ENCODE measurements at regions not wholly inside any gene's neighbourhood (a gene's known extent, or its start where the extent isn't known, plus 50 kb on each side); places are given as distances from the start of the nearest gene placed in this dataset.

DNA sequence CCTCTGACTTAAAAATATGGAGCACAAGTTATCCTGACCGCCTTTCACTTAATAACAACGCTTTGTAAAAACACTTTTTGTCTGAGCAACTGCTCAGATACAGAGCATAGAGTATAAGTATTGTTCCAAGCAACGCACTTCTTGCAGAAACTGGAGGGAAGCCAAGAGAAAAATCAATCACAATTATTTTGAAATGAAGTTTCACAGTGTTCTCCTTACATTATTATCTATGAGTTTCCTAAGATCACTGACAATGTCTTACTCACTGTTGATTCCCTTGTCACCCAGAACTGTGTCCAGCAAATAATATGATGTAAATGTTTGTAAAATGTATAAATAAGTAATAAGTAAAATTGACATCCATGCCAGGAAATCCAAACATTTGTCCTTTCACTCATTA is 184.6 kb upstream of the GPR149 start:
- Histone ChIP-seq H3K4ac (ENCODE audit: low read length) (no peak overlapping the region), H3K14ac (ENCODE audit: low read length) (no peak overlapping the region), H2BK12ac (ENCODE audit: low read length) (no peak overlapping the region), H2BK120ac (ENCODE audit: low read depth, low read length) (no peak overlapping the region), H3K27me3 (ENCODE audit: control insufficient read depth in 3 of 3, insufficient read depth in 3 of 3, low read depth in 1 of 3, low read length in 3 of 3) (no peaks in the 10 kb centered on the region), H2AFZ (ENCODE audit: low read length) (no peak overlapping the region), H3K4me3 (ENCODE audit: low read length in 2 of 2) (no peak overlapping the region), H3K23ac (ENCODE audit: low read depth, low read length, poor library complexity) (no peak overlapping the region), H3K79me1 (ENCODE audit: low read depth, low read length) (no peaks in the 10 kb centered on the region), H2AK5ac (ENCODE audit: low read depth, low read length) (no peak overlapping the region), H3K9me3 (replicated peaks in 1 of 2; ENCODE audit: control insufficient read depth in 2 of 2, insufficient read depth in 1 of 2, low read depth in 1 of 2, low read length in 2 of 2) (no peaks in the 10 kb centered on the region), H3K36me3 (replicated peaks in 1 of 2; ENCODE audit: control insufficient read depth in 2 of 2, insufficient read depth in 2 of 2, low read length in 2 of 2) (no peaks in the 10 kb centered on the region), H3K27ac (replicated peaks; ENCODE audit: low read length) (no peak overlapping the region), H4K91ac (ENCODE audit: low read depth, low read length, poor library complexity) (no peak overlapping the region), H3K4me1 (ENCODE audit: control insufficient read depth in 2 of 2, insufficient read depth in 1 of 2, low read depth in 1 of 2, low read length in 2 of 2) (no peaks in the 10 kb centered on the region), H3K9ac (ENCODE audit: low read depth, low read length, poor library complexity) (no peak overlapping the region), H4K8ac (ENCODE audit: low read depth, low read length) (no peak overlapping the region), H2BK15ac (ENCODE audit: low read length) (no peak overlapping the region), H2BK5ac (ENCODE audit: low read length) (no peak overlapping the region), H3K18ac (ENCODE audit: low read length) (no peak overlapping the region), H3K4me2 (ENCODE audit: insufficient read depth, low read length, poor library complexity, severe bottlenecking) (no peak overlapping the region)
- WGBS, 2 donors (ENCODE audit: extremely low coverage in 2 of 2, insufficient read length in 2 of 2, insufficient replicate concordance in 1 of 2) = no CpG with 5 or more reads among the region's 3 CpGs
- no peak for DNase-seq (ENCODE audit: low spot score)

- Histone ChIP-seq H3K27me3 (ENCODE audit: control insufficient read depth in 3 of 3, insufficient read depth in 3 of 3, low read depth in 1 of 3, low read length in 3 of 3) (no peaks in the 10 kb centered on the region), H3K9me3 (replicated peaks in 1 of 2; ENCODE audit: control insufficient read depth in 2 of 2, insufficient read depth in 1 of 2, low read depth in 1 of 2, low read length in 2 of 2) (no peaks in the 10 kb centered on the region), H2BK12ac (ENCODE audit: low read length) (no peak overlapping the region)
These were observed 184.1 kb upstream of the GPR149 start for GRCh38 chr3:154614078-154614477.

DNA sequence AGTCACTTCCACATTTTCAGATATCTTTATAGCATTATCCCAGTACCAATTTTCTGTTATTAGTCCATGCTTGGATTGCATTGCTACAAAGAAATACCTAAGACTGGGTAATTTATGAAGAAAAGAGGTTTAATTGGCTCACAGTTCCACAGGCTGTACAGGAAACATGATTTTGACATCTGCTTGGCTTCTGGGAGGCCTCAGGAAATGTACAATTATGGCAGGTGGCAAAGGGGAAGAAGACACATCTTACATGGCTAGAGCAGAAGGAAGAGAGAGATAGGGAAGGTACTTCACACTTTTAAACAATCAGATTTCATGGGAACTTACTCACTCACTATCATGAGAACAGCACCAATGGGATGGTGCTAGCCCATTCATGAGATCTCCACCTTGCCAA is 172.3 kb upstream of the GPR149 start:
- no peak overlapping the region for H2BK12ac ChIP-seq (ENCODE audit: low read length)
- H3K4me3 ChIP-seq (ENCODE audit: low read length in 2 of 2) = no peak overlapping the region
- H3K9ac ChIP-seq (ENCODE audit: low read depth, low read length, poor library complexity) = no peak overlapping the region
- no peak overlapping the region for H2BK5ac ChIP-seq (ENCODE audit: low read length)
- no peaks in the 10 kb centered on the region for H3K79me1 ChIP-seq (ENCODE audit: low read depth, low read length)
- H3K27ac ChIP-seq (replicated peaks; ENCODE audit: low read length) = no peak overlapping the region
- H4K91ac ChIP-seq (ENCODE audit: low read depth, low read length, poor library complexity) = no peak overlapping the region
- H3K18ac ChIP-seq (ENCODE audit: low read length) = no peak overlapping the region
- H3K4me2 ChIP-seq (ENCODE audit: insufficient read depth, low read length, poor library complexity, severe bottlenecking) = no peak overlapping the region
- H3K14ac ChIP-seq (ENCODE audit: low read length) = no peak overlapping the region
- no peaks in the 10 kb centered on the region for H3K4me1 ChIP-seq (ENCODE audit: control insufficient read depth in 2 of 2, insufficient read depth in 1 of 2, low read depth in 1 of 2, low read length in 2 of 2)
- no peak for DNase-seq (ENCODE audit: low spot score)
- no peak overlapping the region for H2BK15ac ChIP-seq (ENCODE audit: low read length)
- H3K9me3 ChIP-seq (replicated peaks in 1 of 2; ENCODE audit: control insufficient read depth in 2 of 2, insufficient read depth in 1 of 2, low read depth in 1 of 2, low read length in 2 of 2) = no peaks in the 10 kb centered on the region
- H4K8ac ChIP-seq (ENCODE audit: low read depth, low read length) = no peak overlapping the region
- H2AFZ ChIP-seq (ENCODE audit: low read length) = no peak overlapping the region
- no peak overlapping the region for H3K23ac ChIP-seq (ENCODE audit: low read depth, low read length, poor library complexity)
- H3K4ac ChIP-seq (ENCODE audit: low read length) = no peak overlapping the region
- H2BK120ac ChIP-seq (ENCODE audit: low read depth, low read length) = no peak overlapping the region
- H3K27me3 ChIP-seq (ENCODE audit: control insufficient read depth in 3 of 3, insufficient read depth in 3 of 3, low read depth in 1 of 3, low read length in 3 of 3) = no peaks in the 10 kb centered on the region
- H2AK5ac ChIP-seq (ENCODE audit: low read depth, low read length) = no peak overlapping the region
- no peaks in the 10 kb centered on the region for H3K36me3 ChIP-seq (replicated peaks in 1 of 2; ENCODE audit: control insufficient read depth in 2 of 2, insufficient read depth in 2 of 2, low read length in 2 of 2)

More at GRCh38 chr3:154614078-154614477, 184.1 kb upstream of the GPR149 start:
- Histone ChIP-seq H3K27ac (replicated peaks; ENCODE audit: low read length) (no peak overlapping the region), H3K4me3 (ENCODE audit: low read length in 2 of 2) (no peak overlapping the region), H3K9ac (ENCODE audit: low read depth, low read length, poor library complexity) (no peak overlapping the region), H3K14ac (ENCODE audit: low read length) (no peak overlapping the region), H3K23ac (ENCODE audit: low read depth, low read length, poor library complexity) (no peak overlapping the region), H2BK5ac (ENCODE audit: low read length) (no peak overlapping the region), H3K79me1 (ENCODE audit: low read depth, low read length) (no peaks in the 10 kb centered on the region), H3K4me1 (ENCODE audit: control insufficient read depth in 2 of 2, insufficient read depth in 1 of 2, low read depth in 1 of 2, low read length in 2 of 2) (no peaks in the 10 kb centered on the region), H2BK15ac (ENCODE audit: low read length) (no peak overlapping the region), H2AK5ac (ENCODE audit: low read depth, low read length) (no peak overlapping the region), H3K36me3 (replicated peaks in 1 of 2; ENCODE audit: control insufficient read depth in 2 of 2, insufficient read depth in 2 of 2, low read length in 2 of 2) (no peaks in the 10 kb centered on the region), H2AFZ (ENCODE audit: low read length) (no peak overlapping the region), H3K18ac (ENCODE audit: low read length) (no peak overlapping the region), H4K8ac (ENCODE audit: low read depth, low read length) (no peak overlapping the region), H3K4ac (ENCODE audit: low read length) (no peak overlapping the region), H4K91ac (ENCODE audit: low read depth, low read length, poor library complexity) (no peak overlapping the region), H2BK120ac (ENCODE audit: low read depth, low read length) (no peak overlapping the region), H3K4me2 (ENCODE audit: insufficient read depth, low read length, poor library complexity, severe bottlenecking) (no peak overlapping the region)
- DNase-seq (ENCODE audit: low spot score) = no peak
- WGBS, 2 donors (ENCODE audit: extremely low coverage in 2 of 2, insufficient read length in 2 of 2, insufficient replicate concordance in 1 of 2) = no CpG with 5 or more reads among the region's 1 CpG

GRCh38 chr3:154598166-154598565 is 168.2 kb upstream of the GPR149 start:
- Histone ChIP-seq H3K36me3 (replicated peaks in 1 of 2; ENCODE audit: control insufficient read depth in 2 of 2, insufficient read depth in 2 of 2, low read length in 2 of 2) (no peaks in the 10 kb centered on the region), H2AFZ (ENCODE audit: low read length) (no peak overlapping the region), H3K4me3 (ENCODE audit: low read length in 2 of 2) (no peak overlapping the region), H3K14ac (ENCODE audit: low read length) (no peak overlapping the region), H3K4ac (ENCODE audit: low read length) (no peak overlapping the region), H3K27ac (replicated peaks; ENCODE audit: low read length) (no peak overlapping the region), H3K9me3 (replicated peaks in 1 of 2; ENCODE audit: control insufficient read depth in 2 of 2, insufficient read depth in 1 of 2, low read depth in 1 of 2, low read length in 2 of 2) (no peaks in the 10 kb centered on the region), H4K91ac (ENCODE audit: low read depth, low read length, poor library complexity) (no peak overlapping the region), H3K4me2 (ENCODE audit: insufficient read depth, low read length, poor library complexity, severe bottlenecking) (no peak overlapping the region), H2BK120ac (ENCODE audit: low read depth, low read length) (no peak overlapping the region), H3K27me3 (ENCODE audit: control insufficient read depth in 3 of 3, insufficient read depth in 3 of 3, low read depth in 1 of 3, low read length in 3 of 3) (no peaks in the 10 kb centered on the region), H3K79me1 (ENCODE audit: low read depth, low read length) (no peaks in the 10 kb centered on the region), H3K9ac (ENCODE audit: low read depth, low read length, poor library complexity) (no peak overlapping the region), H3K4me1 (ENCODE audit: control insufficient read depth in 2 of 2, insufficient read depth in 1 of 2, low read depth in 1 of 2, low read length in 2 of 2) (no peaks in the 10 kb centered on the region), H2BK15ac (ENCODE audit: low read length) (no peak overlapping the region), H2BK12ac (ENCODE audit: low read length) (no peak overlapping the region), H4K8ac (ENCODE audit: low read depth, low read length) (no peak overlapping the region), H3K23ac (ENCODE audit: low read depth, low read length, poor library complexity) (no peak overlapping the region), H2BK5ac (ENCODE audit: low read length) (no peak overlapping the region), H3K18ac (ENCODE audit: low read length) (no peak overlapping the region), H2AK5ac (ENCODE audit: low read depth, low read length) (no peak overlapping the region)
- WGBS, 2 donors (ENCODE audit: extremely low coverage in 2 of 2, insufficient read length in 2 of 2, insufficient replicate concordance in 1 of 2) = 100% methylated on average over 1 of the region's 3 CpGs
- DNase-seq (ENCODE audit: low spot score) = no peak
